Endothelial cell of umbilical vein (primary cell): ENCODE measurements at regions not wholly inside any gene's neighbourhood (a gene's known extent, or its start where the extent isn't known, plus 50 kb on each side); places are given as distances from the start of the nearest gene placed in this dataset.

Source experiments
- BruUV-seq: library from RNA; stranded (reverse); fragments of 400-500 nt; replicated peaks from 2 replicates; lab custom pipeline; 2021; lab: Mats Ljungman, UMichigan
- CTCF ChIA-PET: fragments of 300-600, 350-600 bp; sonication (Branson Sonifier 250); formaldehyde crosslinking; loops from one replicate; lab custom pipeline; 2021; ENCODE audit warnings: antibody characterized with exemption, inconsistent platforms; lab: Charles Lee
- POLR2A ChIA-PET: fragments of 300-600, 350-600 bp; sonication (Branson Sonifier 250); formaldehyde crosslinking; loops from one replicate; lab custom pipeline; 2021; ENCODE audit warnings: antibody characterized with exemption, inconsistent platforms; lab: Charles Lee
- DNase-seq: peaks from one replicate; pipeline ENCODE4 v3.0.0-alpha.2; 2011; ENCODE audit warnings: low read depth, low spot score
- FAIRE-seq: peaks from 2 replicates; lab custom pipeline; 2011; peaks lifted over from hg19 to GRCh38; lab: Jason Lieb, UNC
- H2AFZ ChIP-seq: 2 replicates; pipeline ENCODE4 v1.6.0; 2012; ENCODE audit warnings: low read depth, low read length, control low read depth, inconsistent platforms
- H3K27ac ChIP-seq: 2 replicates; pipeline ENCODE4 v1.5.1; 2011; ENCODE audit warnings: low read depth, mild to moderate bottlenecking, control low read depth, low read length, moderate library complexity; ENCODE audit not compliant: insufficient read depth
- H3K27me3 ChIP-seq, 2 experiments: 2 replicates each; pipeline versions ENCODE4 v1.6.0 to v1.6.1; 2011; ENCODE audit warnings: low read length in 2 of 2, mixed read lengths in 1 of 2; ENCODE audit not compliant: control insufficient read depth in 2 of 2, insufficient read depth in 2 of 2
- H3K36me3 ChIP-seq, 2 experiments: 2 replicates in 1 of 2; 3 replicates in 1 of 2; pipeline ENCODE4 v1.5.1; 2011; ENCODE audit warnings: low read length in 2 of 2, mild to moderate bottlenecking in 1 of 2, moderate library complexity in 1 of 2; ENCODE audit not compliant: control insufficient read depth in 2 of 2, insufficient read depth in 2 of 2; ENCODE audit errors: extremely low read depth in 1 of 2
- H3K4me1 ChIP-seq: 3 replicates; pipeline ENCODE4 v1.5.1; 2011; ENCODE audit warnings: mild to moderate bottlenecking, low read length; ENCODE audit not compliant: control insufficient read depth, insufficient read depth; ENCODE audit errors: extremely low read depth
- H3K4me2 ChIP-seq: 2 replicates; pipeline ENCODE4 v1.6.1; 2011; ENCODE audit warnings: low read length, control low read depth, mixed read lengths; ENCODE audit not compliant: insufficient read depth
- H3K4me3 ChIP-seq, 3 experiments: fragments of 200-600 bp in 1 of 3; sonication (generic), shearing (Covaris generic) in 1 of 3; replicated peaks in 1 of 3; 2 replicates each; pipeline ENCODE4 v1.5.1; 2011 to 2016; ENCODE audit warnings: control low read depth in 3 of 3, low read length in 3 of 3, mild to moderate bottlenecking in 2 of 3, inconsistent platforms in 1 of 3, low read depth in 1 of 3, moderate library complexity in 1 of 3; ENCODE audit not compliant: insufficient read depth in 1 of 3
- H3K79me2 ChIP-seq: 2 replicates; pipeline ENCODE4 v1.6.0; 2012; ENCODE audit warnings: low read length, inconsistent platforms; ENCODE audit not compliant: control insufficient read depth, insufficient read depth
- H3K9ac ChIP-seq: replicated peaks from 2 replicates; pipeline ENCODE3; 2011; ENCODE audit warnings: low read length, control low read depth; ENCODE audit not compliant: insufficient read depth; ENCODE audit errors: extremely low read depth
- H3K9me1 ChIP-seq: replicated peaks from 3 replicates; pipeline ENCODE4 v1.6.0; 2011; ENCODE audit warnings: mild to moderate bottlenecking, low read length; ENCODE audit not compliant: control insufficient read depth, insufficient read depth; ENCODE audit errors: extremely low read depth
- H3K9me3 ChIP-seq: replicated peaks from 2 replicates; pipeline ENCODE4 v1.5.1; 2012; ENCODE audit warnings: low read length, inconsistent platforms; ENCODE audit not compliant: control insufficient read depth, insufficient read depth
- H4K20me1 ChIP-seq: replicated peaks from 2 replicates; pipeline ENCODE3; 2011; ENCODE audit warnings: mild to moderate bottlenecking, low read length; ENCODE audit not compliant: control insufficient read depth, insufficient read depth; ENCODE audit errors: extremely low read depth
- CTCF ChIP-seq, 2 donors: IDR thresholded peaks; 1 replicate in 1 of 2; 2 replicates in 1 of 2; pipeline ENCODE4 v1.5.1; 2011; ENCODE audit warnings: low read length in 2 of 2, mild to moderate bottlenecking in 2 of 2, moderate library complexity in 2 of 2, control low read depth in 1 of 2, inconsistent platforms in 1 of 2, low read depth in 1 of 2; ENCODE audit not compliant: insufficient read depth in 1 of 2; ENCODE audit errors: extremely low read depth in 1 of 2
- EZH2 ChIP-seq: IDR thresholded peaks from 2 replicates; pipeline ENCODE4 v1.6.1; 2012; ENCODE audit warnings: borderline replicate concordance, low read depth, mild to moderate bottlenecking, moderate library complexity, low read length, inconsistent platforms; ENCODE audit not compliant: severe bottlenecking
- FOS ChIP-seq: IDR thresholded peaks from 2 replicates; pipeline ENCODE4 v1.6.1; 2011; ENCODE audit warnings: mild to moderate bottlenecking, low read length, moderate library complexity, borderline replicate concordance; ENCODE audit not compliant: insufficient read depth
- GATA2 ChIP-seq: IDR thresholded peaks from 2 replicates; pipeline ENCODE4 v1.7.0; 2011; ENCODE audit warnings: low read depth, mild to moderate bottlenecking, moderate library complexity, mixed read lengths, low read length; ENCODE audit not compliant: insufficient read length, insufficient read depth
- JUN ChIP-seq: IDR thresholded peaks from 2 replicates; pipeline ENCODE4 v1.6.1; 2011; ENCODE audit warnings: borderline replicate concordance, low read depth; ENCODE audit not compliant: insufficient read length, insufficient read depth
- MAX ChIP-seq: IDR thresholded peaks from 2 replicates; pipeline ENCODE4 v1.6.1; 2011; ENCODE audit not compliant: insufficient read depth, insufficient read length
- MYC ChIP-seq: IDR thresholded peaks from one replicate; pipeline ENCODE4 v1.6.1; 2011; ENCODE audit warnings: mild to moderate bottlenecking, low read depth, low read length
- POLR2A ChIP-seq: IDR thresholded peaks from 2 replicates; pipeline ENCODE4 v1.6.1; 2012; ENCODE audit warnings: low read depth, mild to moderate bottlenecking, control low read depth, low read length
- POLR2AphosphoS5 ChIP-seq: IDR thresholded peaks from 2 replicates; pipeline ENCODE4 v1.6.1; 2012; ENCODE audit warnings: low read depth, mild to moderate bottlenecking, control low read depth, low read length, moderate library complexity; ENCODE audit not compliant: insufficient read depth
- dilution Hi-C: fragments of 300-500 bp; cut with MboI; formaldehyde crosslinking; loops from one replicate; pipeline ENCODE4 v1.15.0; 2019; ENCODE audit warnings: low sequenced_read_pairs; ENCODE audit not compliant: extremely low pct_ligation_motif_present
- intact Hi-C: fragments of 100-400 bp; cut with micrococcal nuclease; formaldehyde crosslinking; loops from one replicate; pipeline ENCODE4 v1.10.0; 2022

- Histone ChIP-seq H3K4me2 (no peak overlapping the region), H3K9me3 (no peaks in the 10 kb centered on the region), H3K9me1 (no peaks in the 10 kb centered on the region), H3K9ac (no peak overlapping the region), H3K4me1 (peaks cover 8% of the 10 kb centered on the region), H3K36me3 (no peaks in the 10 kb centered on the region), H3K4me3 (no peak overlapping the region), H2AFZ (no peak overlapping the region), H3K27ac (no peak overlapping the region), H3K27me3 (no peaks in the 10 kb centered on the region), H4K20me1 (no peaks in the 10 kb centered on the region), H3K79me2 (no peaks in the 10 kb centered on the region)
- no TSS peak for BruUV-seq
- intact Hi-C loops (loop anchor here (10.0 kb wide), 1 partner anchor 322 kb away; no protein-coding TSS in a partner anchor), dilution Hi-C loops (no loop called here)
- CTCF ChIA-PET, result no interaction called here
- FAIRE-seq (no peak), DNase-seq (no peak)
- POLR2A ChIA-PET, result no interaction called here
- TF ChIP-seq MAX (no peak), MYC (no peak), JUN (no peak), FOS (no peak), EZH2 (no peak), POLR2A (no peak), POLR2AphosphoS5 (no peak), CTCF (IDR thresholded peaks at IDR 0.05; ENCODE audit: extremely low read depth in 1 of 2, insufficient read depth in 1 of 2, low read depth in 1 of 2, low read length in 2 of 2) (no peak), GATA2 (no peak)
Measured at GRCh38 chr13:104426435-104426834, 1360.2 kb upstream of the SLC10A2 start.
